OCI-LY7 (cell line): ENCODE measurements at regions not wholly inside any gene's neighbourhood (a gene's known extent, or its start where the extent isn't known, plus 50 kb on each side); places are given as distances from the start of the nearest gene placed in this dataset.

Source experiments
- CTCF ChIP-seq: fragments of 200-600 bp; sonication (generic); conservative IDR thresholded peaks from 2 replicates; pipeline ENCODE4 v1.5.1; 2014; ENCODE audit warnings: mild to moderate bottlenecking, antibody characterized with exemption, low read length, moderate library complexity, mixed read lengths
- EZH2phosphoT487 ChIP-seq: fragments of 200-600 bp; sonication (generic); IDR thresholded peaks from 2 replicates; pipeline ENCODE4 v1.6.1; 2018; ENCODE audit warnings: low read depth, borderline replicate concordance, mild to moderate bottlenecking, mixed run types, antibody characterized with exemption, low read length, moderate library complexity, mixed read lengths

DNA sequence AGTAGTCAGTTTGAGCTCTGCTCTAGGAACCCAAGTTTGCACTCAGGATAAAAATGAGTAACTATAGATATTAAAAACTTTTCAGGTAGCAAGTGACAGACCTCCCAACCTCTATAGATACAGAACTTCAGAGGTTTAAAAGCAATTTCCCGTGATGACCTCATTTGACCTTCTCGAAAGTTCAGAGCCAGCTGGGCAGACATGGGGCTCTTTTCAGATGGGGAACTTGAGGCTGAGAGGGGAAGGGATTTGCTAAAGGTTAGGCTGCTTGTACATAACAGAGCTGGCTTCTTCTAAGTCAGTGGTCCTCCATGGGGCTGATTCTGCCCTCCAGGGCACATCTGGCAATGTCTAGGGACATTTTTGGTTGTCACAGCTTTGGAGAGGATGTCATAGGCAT is 58.8 kb upstream of the ZNF831 start:
- no peak for TF ChIP-seq CTCF
- no peak for TF ChIP-seq EZH2phosphoT487
